ENCODE measurements at regions not wholly inside any gene's neighbourhood (a gene's known extent, or its start where the extent isn't known, plus 50 kb on each side); places are given as distances from the start of the nearest gene placed in this dataset.

DNA sequence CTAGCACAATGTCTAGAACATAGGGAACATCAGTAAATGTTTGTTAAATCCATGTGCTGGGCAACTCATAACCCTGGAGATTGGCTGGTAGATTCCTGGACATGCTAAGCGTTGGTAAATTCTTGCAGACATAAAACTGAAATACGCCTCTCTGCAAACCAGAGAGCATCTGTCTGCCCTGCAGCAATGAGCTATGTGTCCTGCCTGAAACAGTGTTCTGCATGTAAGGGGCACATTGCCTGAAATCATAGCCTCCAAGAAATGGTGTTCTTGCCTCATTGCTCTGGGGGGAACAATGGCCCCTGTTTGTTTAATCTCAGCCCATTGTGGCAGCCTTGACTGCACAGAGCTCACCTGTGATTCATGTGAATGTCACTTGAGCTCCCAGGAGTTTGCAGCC is 113.5 kb upstream of the CCL2 start:
- ChIA-PET CTCF (no interaction called here), POLR2A (ENCODE audit: unreplicated experiment) (no interaction called here)
- Histone ChIP-seq H3K18ac (ENCODE audit: low read depth, low read length) (no peak overlapping the region), H4K20me1 (ENCODE audit: insufficient read depth, low read length) (no peaks in the 10 kb centered on the region), H2BK20ac (ENCODE audit: low read depth, low read length) (no peak overlapping the region), H3K79me1 (ENCODE audit: low read depth in 1 of 2, low read length in 2 of 2) (no peaks in the 10 kb centered on the region), H2BK5ac (ENCODE audit: low read depth, low read length, poor library complexity, severe bottlenecking) (no peak overlapping the region), H3K27me3 (ENCODE audit: control insufficient read depth, insufficient read depth, low read length) (peaks cover 3% of the 10 kb centered on the region; the same call in 1 of the 2 replicates), H3K23ac (ENCODE audit: low read depth, low read length) (no peak overlapping the region), H2AK9ac (replicated peaks; ENCODE audit: low read depth, low read length, poor library complexity) (no peak overlapping the region), H3K4ac (ENCODE audit: low read depth, low read length) (no peak overlapping the region), H3K9me1 (ENCODE audit: insufficient read depth, low read length) (no peaks in the 10 kb centered on the region), H4K8ac (ENCODE audit: low read depth in 2 of 2, low read length in 2 of 2) (no peak overlapping the region), H2AK5ac (ENCODE audit: low read depth, low read length) (no peak overlapping the region), H3K56ac (ENCODE audit: extremely low read depth, insufficient read depth, low read length) (no peak overlapping the region), H3K36me3 (ENCODE audit: control insufficient read depth, insufficient read depth, low read length) (no peaks in the 10 kb centered on the region), H4K91ac (ENCODE audit: insufficient read depth, low read depth, low read length) (no peak overlapping the region), H3K27ac (ENCODE audit: insufficient read depth, low read length) (no peak overlapping the region), H3K4me2 (ENCODE audit: low read depth, low read length) (no peak overlapping the region), H3K14ac (replicated peaks; ENCODE audit: low read depth, low read length) (no peak overlapping the region), H3K9ac (ENCODE audit: low read depth, low read length) (no peak overlapping the region), H2BK120ac (ENCODE audit: low read depth, low read length) (no peak overlapping the region), H3K9me3 (ENCODE audit: control insufficient read depth, insufficient read depth, low read length) (no peaks in the 10 kb centered on the region), H2AFZ (replicated peaks; ENCODE audit: low read length, poor library complexity) (no peak overlapping the region), H4K5ac (ENCODE audit: low read depth, low read length) (no peak overlapping the region), H3K4me3 (ENCODE audit: insufficient read depth, low read depth, low read length) (no peak overlapping the region), H3K4me1 (ENCODE audit: control insufficient read depth, insufficient read depth, low read length) (no peaks in the 10 kb centered on the region), H2BK15ac (ENCODE audit: low read depth, low read length) (no peak overlapping the region)
- in situ Hi-C loops (cut with MboI; ENCODE audit: low sequenced_read_pairs) = no loop called here
- TF ChIP-seq MAZ (IDR thresholded peaks at IDR 0.05; ENCODE audit: borderline replicate concordance, low read depth, low read length) (no peak), RFX5 (IDR thresholded peaks at IDR 0.05; ENCODE audit: low read depth, low read length) (no peak), MXI1 (IDR thresholded peaks at IDR 0.05; ENCODE audit: borderline replicate concordance, low read depth, low read length) (no peak), CHD1 (IDR thresholded peaks at IDR 0.05; ENCODE audit: low read depth, low read length) (no peak), RCOR1 (IDR thresholded peaks at IDR 0.05; ENCODE audit: insufficient replicate concordance, low read length) (no peak), BHLHE40 (IDR thresholded peaks at IDR 0.05; ENCODE audit: low read depth, low read length) (no peak), CEBPB (IDR thresholded peaks at IDR 0.05; ENCODE audit: low read depth, low read length) (no peak), MAFK (IDR thresholded peaks at IDR 0.05; ENCODE audit: low read depth, low read length) (no peak), RAD21 (IDR thresholded peaks at IDR 0.05; ENCODE audit: low read length) (no peak), POLR2A (IDR thresholded peaks at IDR 0.05; ENCODE audit: low read depth, low read length) (no peak), SMC3 (IDR thresholded peaks at IDR 0.05; ENCODE audit: low read depth, low read length) (no peak), USF2 (IDR thresholded peaks at IDR 0.05; ENCODE audit: low read depth, low read length) (no peak)
- TF ChIP-seq, protein P1, sequence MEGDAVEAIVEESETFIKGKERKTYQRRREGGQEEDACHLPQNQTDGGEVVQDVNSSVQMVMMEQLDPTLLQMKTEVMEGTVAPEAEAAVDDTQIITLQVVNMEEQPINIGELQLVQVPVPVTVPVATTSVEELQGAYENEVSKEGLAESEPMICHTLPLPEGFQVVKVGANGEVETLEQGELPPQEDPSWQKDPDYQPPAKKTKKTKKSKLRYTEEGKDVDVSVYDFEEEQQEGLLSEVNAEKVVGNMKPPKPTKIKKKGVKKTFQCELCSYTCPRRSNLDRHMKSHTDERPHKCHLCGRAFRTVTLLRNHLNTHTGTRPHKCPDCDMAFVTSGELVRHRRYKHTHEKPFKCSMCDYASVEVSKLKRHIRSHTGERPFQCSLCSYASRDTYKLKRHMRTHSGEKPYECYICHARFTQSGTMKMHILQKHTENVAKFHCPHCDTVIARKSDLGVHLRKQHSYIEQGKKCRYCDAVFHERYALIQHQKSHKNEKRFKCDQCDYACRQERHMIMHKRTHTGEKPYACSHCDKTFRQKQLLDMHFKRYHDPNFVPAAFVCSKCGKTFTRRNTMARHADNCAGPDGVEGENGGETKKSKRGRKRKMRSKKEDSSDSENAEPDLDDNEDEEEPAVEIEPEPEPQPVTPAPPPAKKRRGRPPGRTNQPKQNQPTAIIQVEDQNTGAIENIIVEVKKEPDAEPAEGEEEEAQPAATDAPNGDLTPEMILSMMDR (conservative IDR thresholded peaks at IDR 0.05; ENCODE audit: low read depth, low read length) = no peak
- TF ChIP-seq, protein P2, sequence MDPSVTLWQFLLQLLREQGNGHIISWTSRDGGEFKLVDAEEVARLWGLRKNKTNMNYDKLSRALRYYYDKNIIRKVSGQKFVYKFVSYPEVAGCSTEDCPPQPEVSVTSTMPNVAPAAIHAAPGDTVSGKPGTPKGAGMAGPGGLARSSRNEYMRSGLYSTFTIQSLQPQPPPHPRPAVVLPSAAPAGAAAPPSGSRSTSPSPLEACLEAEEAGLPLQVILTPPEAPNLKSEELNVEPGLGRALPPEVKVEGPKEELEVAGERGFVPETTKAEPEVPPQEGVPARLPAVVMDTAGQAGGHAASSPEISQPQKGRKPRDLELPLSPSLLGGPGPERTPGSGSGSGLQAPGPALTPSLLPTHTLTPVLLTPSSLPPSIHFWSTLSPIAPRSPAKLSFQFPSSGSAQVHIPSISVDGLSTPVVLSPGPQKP (IDR thresholded peaks at IDR 0.05; ENCODE audit: borderline replicate concordance, low read depth, low read length) = no peak
- dilution Hi-C loops (cut with HindIII; ENCODE audit: low sequenced_read_pairs, unreplicated experiment) = no loop called here
- ATAC-seq (ENCODE audit: low read depth) (no peak), DNase-seq (no peak)
- BruUV-seq (replicated peaks) = no TSS peak
- intact Hi-C loops (cut with micrococcal nuclease) = no loop called here
- WGBS, 2 experiments (ENCODE audit: extremely low coverage in 2 of 2, insufficient read length in 1 of 2) = 39% methylated on average over 2 of the region's 2 CpGs; no CpG with 5 or more reads in 1 of the 2 experiments

Measured in IMR-90 (cell line).